Endothelial cell (in vitro differentiated cells): ENCODE measurements at regions not wholly inside any gene's neighbourhood (a gene's known extent, or its start where the extent isn't known, plus 50 kb on each side); places are given as distances from the start of the nearest gene placed in this dataset.

Experiments used
- DNase-seq: peaks from one replicate; pipeline ENCODE4 v3.0.0; 2021; ENCODE audit warnings: low spot score
- H3K27ac Mint-ChIP-seq: one replicate; pipeline ENCODE4 v1.8.0; 2021; ENCODE audit warnings: mixed read lengths, inconsistent platforms; ENCODE audit not compliant: unreplicated experiment
- H3K27me3 Mint-ChIP-seq: one replicate; pipeline ENCODE4 v1.8.0; 2021; ENCODE audit warnings: mild to moderate bottlenecking, moderate library complexity, mixed read lengths, inconsistent platforms; ENCODE audit not compliant: unreplicated experiment
- H3K36me3 Mint-ChIP-seq: one replicate; pipeline ENCODE4 v1.8.0; 2021; ENCODE audit warnings: mild to moderate bottlenecking, low read depth, mixed read lengths, inconsistent platforms; ENCODE audit not compliant: unreplicated experiment
- H3K4me1 Mint-ChIP-seq: one replicate; pipeline ENCODE4 v1.8.0; 2021; ENCODE audit warnings: mild to moderate bottlenecking, mixed read lengths, inconsistent platforms; ENCODE audit not compliant: unreplicated experiment
- H3K4me3 Mint-ChIP-seq: one replicate; pipeline ENCODE4 v1.8.0; 2021; ENCODE audit warnings: mild to moderate bottlenecking, mixed read lengths, inconsistent platforms; ENCODE audit not compliant: unreplicated experiment
- H3K9me3 Mint-ChIP-seq: one replicate; pipeline ENCODE4 v1.8.0; 2021; ENCODE audit warnings: mixed read lengths, inconsistent platforms; ENCODE audit not compliant: unreplicated experiment
- TF ChIP-seq, protein P1 (sequence below): fragments of 200-600 bp; sonication (generic); IDR thresholded peaks from one replicate; pipeline ENCODE4 v1.5.0; 2021; ENCODE audit warnings: antibody characterized with exemption; ENCODE audit not compliant: unreplicated experiment

- H3K4me3 Mint-ChIP-seq: no peak overlapping the region
- H3K9me3 Mint-ChIP-seq: no peaks in the 10 kb centered on the region
- H3K27ac Mint-ChIP-seq: no peak overlapping the region
- no peaks in the 10 kb centered on the region for H3K36me3 Mint-ChIP-seq
- TF ChIP-seq, protein P1, sequence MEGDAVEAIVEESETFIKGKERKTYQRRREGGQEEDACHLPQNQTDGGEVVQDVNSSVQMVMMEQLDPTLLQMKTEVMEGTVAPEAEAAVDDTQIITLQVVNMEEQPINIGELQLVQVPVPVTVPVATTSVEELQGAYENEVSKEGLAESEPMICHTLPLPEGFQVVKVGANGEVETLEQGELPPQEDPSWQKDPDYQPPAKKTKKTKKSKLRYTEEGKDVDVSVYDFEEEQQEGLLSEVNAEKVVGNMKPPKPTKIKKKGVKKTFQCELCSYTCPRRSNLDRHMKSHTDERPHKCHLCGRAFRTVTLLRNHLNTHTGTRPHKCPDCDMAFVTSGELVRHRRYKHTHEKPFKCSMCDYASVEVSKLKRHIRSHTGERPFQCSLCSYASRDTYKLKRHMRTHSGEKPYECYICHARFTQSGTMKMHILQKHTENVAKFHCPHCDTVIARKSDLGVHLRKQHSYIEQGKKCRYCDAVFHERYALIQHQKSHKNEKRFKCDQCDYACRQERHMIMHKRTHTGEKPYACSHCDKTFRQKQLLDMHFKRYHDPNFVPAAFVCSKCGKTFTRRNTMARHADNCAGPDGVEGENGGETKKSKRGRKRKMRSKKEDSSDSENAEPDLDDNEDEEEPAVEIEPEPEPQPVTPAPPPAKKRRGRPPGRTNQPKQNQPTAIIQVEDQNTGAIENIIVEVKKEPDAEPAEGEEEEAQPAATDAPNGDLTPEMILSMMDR: no peak
- H3K4me1 Mint-ChIP-seq: no peaks in the 10 kb centered on the region
- peaks cover 1% of the 10 kb centered on the region for H3K27me3 Mint-ChIP-seq
- no peak for DNase-seq
Measured at GRCh38 chrX:6645216-6645615, 110.3 kb upstream of the VCX3A start.

GRCh38 chrX:6644411-6644810 lies 109.5 kb upstream of the VCX3A start:
- no peak for DNase-seq
- H3K9me3 Mint-ChIP-seq: no peaks in the 10 kb centered on the region
- H3K4me3 Mint-ChIP-seq: no peak overlapping the region
- TF ChIP-seq, protein P1: peak; percentile 42
- peaks cover 1% of the 10 kb centered on the region for H3K27me3 Mint-ChIP-seq
- H3K27ac Mint-ChIP-seq: no peak overlapping the region
- H3K36me3 Mint-ChIP-seq: no peaks in the 10 kb centered on the region
- H3K4me1 Mint-ChIP-seq: no peaks in the 10 kb centered on the region

- Mint-ChIP-seq H3K27me3 (no peaks in the 10 kb centered on the region), H3K4me1 (no peaks in the 10 kb centered on the region), H3K27ac (no peak overlapping the region), H3K36me3 (no peaks in the 10 kb centered on the region), H3K9me3 (no peaks in the 10 kb centered on the region), H3K4me3 (no peak overlapping the region)
- no peak for DNase-seq
- TF ChIP-seq, protein P1: no peak
Measured at GRCh38 chrX:6640727-6641126, 105.8 kb upstream of the VCX3A start.

DNA sequence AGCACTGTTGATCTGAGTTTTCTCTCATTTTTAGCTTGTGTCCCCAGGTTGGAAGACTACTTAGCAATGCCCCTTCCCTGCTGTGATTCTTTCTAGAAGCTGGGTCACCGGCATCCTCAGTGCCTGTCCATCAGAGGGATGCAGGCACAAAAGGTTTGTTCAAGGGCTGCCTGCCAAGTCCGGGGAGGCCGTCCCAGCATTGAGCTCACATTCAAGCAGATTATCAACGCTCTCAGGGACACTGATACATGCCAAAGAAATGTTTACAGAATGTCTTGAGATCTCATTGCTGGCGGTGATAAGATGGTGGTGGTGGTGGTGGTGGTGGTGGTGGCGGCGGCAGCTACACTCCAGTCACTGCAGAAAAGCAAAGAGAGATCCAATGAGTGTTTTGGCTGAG lies 79.6 kb upstream of the VCX3A start:
- DNase-seq: no peak
- Mint-ChIP-seq H3K4me1 (no peaks in the 10 kb centered on the region), H3K9me3 (no peaks in the 10 kb centered on the region), H3K27me3 (no peaks in the 10 kb centered on the region), H3K27ac (no peak overlapping the region), H3K4me3 (no peak overlapping the region), H3K36me3 (no peaks in the 10 kb centered on the region)
- TF ChIP-seq, protein P1: no peak

DNA sequence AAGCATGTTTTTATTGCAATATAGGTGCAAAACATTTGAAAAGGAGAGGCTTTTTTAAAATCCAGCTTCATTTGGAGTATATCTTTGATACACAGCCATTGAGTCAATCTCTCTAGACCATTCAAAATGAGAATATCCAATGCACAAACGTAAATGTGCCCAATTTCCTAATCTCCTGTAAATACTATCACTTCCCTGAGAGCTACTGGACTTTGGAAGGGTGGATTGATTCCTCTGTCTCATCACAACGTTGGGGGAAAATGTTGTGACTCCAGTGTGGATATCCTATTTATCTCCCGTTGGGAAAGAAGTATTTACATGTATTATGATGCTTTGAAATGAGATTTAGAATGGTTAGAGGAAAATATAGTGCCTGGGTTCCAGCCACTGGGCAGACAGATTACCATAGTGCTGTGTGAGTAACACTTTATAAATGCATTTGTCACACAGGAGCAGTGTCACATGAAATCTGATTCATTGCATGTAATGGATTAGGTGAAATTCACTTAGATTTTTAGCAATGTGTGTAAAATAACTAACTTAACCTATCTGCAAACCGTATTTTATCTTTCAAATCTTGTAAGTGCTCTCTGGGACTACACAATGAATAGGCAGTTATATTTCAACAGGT lies 64.4 kb upstream of the VCX3A start:
- Mint-ChIP-seq H3K27ac (no peak overlapping the region), H3K9me3 (no peaks in the 10 kb centered on the region), H3K4me3 (no peak overlapping the region), H3K36me3 (no peaks in the 10 kb centered on the region), H3K27me3 (no peaks in the 10 kb centered on the region), H3K4me1 (peaks cover 3% of the 10 kb centered on the region)
- TF ChIP-seq, protein P1: no peak
- DNase-seq: no peak
